Colon (tissue), 2 donors: ENCODE measurements at regions not wholly inside any gene's neighbourhood (a gene's known extent, or its start where the extent isn't known, plus 50 kb on each side); places are given as distances from the start of the nearest gene placed in this dataset.
"Not testable (repeated sequence)": the region's sequence is repeated elsewhere in the genome, so short reads cannot be mapped to it uniquely, and the experiment has no call there.

Experiments used
- FAIRE-seq: peaks from 2 replicates; lab custom pipeline; 2012; peaks lifted over from hg19 to GRCh38; lab: Jason Lieb, UNC
- donor health status: control.
- donor health status: control.

DNA sequence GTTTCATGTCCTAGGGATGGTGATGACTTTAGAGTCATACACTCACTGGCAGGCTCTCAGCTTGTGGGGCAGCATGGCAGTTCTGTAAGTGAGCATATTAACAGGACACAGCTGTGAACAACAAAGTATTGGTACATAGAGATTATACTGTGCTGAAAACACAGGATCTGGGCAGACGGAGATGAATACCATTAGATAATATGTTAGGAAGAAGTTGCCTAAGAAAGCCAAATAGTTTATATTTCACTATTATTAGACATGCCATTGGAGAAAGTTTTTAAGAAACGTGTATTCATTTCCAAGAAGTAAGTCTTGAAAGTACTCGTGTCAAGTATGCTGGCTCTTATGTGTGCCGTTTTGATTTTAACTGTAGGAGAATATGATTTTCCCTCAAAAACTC, 274.5 kb downstream of the INHBA start:
- no peak for FAIRE-seq

DNA sequence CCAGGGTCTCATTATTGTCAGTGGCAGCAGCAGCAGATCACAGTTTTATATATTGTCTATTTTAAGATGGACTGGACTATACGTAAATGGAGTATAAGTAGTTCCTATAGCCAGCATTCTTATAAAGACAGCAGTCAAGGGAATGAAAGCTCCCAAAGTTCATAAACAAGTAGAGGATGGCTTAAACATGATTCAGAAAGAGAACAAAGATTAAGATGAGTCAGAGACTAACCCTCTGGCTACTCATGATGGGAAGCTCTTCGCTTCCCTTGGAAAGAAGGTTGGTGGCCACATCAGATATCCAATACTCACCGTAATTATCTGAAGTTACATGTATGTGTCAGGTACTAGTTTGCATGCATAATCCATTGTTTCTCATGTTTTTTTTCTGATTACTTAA, 277.0 kb downstream of the INHBA start:
- FAIRE-seq, result no peak

DNA sequence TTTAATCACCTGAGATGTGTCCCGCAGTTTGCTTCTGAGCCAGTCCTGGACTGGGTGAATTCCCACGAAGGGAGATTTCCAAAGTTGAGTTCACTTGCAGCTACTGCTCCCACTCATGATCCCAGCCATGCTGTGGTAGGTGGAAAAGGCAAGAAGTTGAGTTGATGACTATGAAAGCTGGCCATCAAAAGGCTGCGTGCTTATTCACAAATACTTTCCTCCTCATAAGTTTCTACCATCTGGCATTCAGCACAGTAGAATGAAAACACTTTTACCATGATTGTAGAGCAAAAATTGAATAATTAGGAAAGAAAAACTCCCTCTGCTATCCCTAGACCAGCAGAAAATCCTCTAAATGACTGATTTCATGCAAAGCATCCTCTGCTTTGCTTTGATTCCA, 281.8 kb downstream of the INHBA start:
- FAIRE-seq, result no peak

DNA sequence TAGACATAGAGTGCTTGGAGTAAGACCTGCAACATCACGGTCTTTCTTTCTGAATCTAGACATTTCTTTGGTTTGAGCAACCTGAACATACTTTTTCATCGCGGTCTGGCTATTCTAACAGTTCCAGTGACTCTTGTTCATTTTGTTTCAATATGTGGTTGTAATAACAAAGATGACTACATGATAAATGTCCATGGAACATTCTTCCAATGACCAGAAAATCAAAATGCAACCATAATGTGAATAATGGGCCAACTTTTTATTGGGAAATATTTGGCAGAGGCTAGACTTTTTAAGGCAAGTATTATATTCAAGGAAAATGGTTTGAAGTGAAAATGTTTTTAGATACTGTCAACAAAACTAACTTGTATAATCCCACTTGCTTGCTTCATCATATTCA, 282.5 kb downstream of the INHBA start:
- no peak for FAIRE-seq

DNA sequence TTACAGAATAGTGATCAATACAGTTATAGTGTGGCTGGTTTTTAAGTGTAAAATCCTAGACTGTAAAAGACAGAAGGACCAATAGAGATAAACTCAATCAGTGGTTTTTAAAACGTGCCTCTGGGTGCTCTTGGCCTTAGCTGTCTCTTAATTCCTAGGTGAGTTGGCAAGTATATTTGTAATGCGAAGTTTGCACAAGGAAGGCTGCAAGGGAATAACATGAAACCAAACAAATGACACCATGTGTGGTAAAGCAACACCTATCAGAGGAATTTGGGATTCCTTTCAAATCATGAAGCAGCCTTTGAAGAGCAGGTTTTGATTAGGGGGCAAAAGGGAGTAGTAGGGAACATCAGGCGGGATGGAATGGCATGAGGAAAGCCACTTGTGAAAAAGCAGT, 284.6 kb downstream of the INHBA start:
- no peak for FAIRE-seq

DNA sequence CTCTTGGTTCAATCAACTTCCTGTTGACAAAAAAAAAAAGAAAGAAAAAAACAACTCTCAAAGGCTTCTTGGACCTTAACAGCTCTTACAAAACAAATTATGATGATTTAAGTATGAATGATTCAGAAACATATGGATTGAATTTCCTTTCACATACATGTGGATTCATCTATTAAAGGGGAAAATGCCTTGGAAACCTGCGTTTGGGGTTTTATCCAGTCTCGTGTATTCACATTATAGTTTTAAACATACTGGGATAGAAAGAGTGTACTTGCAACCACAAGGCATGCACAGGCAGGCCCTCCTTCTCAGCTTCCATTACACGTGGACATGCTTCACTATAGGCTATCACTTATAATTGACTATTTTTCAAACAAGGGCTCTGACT, 286.7 kb downstream of the INHBA start:
- FAIRE-seq, result no peak

DNA sequence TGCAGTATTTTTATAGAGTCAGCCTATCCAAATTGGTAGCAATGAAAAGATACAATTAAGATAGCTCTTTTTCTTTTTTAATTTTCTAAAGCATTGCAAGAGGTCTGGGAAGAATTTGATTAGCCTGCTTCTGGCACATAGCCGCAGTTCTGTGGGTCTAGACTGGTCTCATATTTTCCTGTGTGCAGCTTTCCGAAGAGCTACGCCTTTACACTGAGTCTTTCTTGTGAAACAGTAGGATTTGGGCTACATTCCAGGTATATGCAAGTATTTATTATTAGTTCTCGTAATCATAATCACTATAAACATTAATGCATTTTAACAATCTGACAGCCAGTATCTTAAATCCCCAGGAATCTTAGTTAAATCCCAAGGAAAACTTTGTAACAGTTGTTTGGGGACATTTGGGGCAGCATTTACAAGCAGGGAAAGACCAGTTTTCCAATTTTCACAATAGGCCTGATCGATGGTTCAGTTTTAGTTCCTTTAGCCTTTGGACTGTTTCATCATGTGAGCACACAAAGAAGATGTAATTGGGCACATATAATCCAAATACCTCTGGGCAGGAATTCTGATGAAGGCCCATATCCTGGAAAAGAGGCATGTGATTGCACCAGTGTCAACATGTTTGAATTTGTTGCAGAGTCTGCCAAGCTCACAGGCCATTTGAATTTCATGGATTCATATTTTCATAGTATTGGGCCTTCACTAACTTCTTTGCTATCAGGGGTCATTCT, 287.3 kb downstream of the INHBA start:
- no peak for FAIRE-seq

DNA sequence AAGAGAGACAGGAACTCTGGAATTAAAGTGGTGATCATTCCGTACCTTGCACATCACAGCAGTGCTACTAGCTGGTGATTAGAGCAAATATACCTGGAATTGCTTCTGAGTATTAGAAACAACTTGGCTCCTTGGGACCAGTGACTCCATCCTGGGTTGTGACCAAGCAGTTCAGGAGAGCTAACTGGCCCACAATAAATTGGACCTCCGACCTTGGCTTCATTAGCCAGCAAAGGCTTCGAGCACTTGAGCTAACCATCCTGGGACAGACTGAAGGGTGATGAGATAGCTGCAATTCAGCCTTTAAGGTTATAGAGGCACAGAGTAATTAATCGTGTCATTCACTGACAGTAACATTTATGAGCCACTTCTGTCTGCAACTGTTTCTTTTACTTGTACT, 287.8 kb downstream of the INHBA start:
- FAIRE-seq, result no peak

DNA sequence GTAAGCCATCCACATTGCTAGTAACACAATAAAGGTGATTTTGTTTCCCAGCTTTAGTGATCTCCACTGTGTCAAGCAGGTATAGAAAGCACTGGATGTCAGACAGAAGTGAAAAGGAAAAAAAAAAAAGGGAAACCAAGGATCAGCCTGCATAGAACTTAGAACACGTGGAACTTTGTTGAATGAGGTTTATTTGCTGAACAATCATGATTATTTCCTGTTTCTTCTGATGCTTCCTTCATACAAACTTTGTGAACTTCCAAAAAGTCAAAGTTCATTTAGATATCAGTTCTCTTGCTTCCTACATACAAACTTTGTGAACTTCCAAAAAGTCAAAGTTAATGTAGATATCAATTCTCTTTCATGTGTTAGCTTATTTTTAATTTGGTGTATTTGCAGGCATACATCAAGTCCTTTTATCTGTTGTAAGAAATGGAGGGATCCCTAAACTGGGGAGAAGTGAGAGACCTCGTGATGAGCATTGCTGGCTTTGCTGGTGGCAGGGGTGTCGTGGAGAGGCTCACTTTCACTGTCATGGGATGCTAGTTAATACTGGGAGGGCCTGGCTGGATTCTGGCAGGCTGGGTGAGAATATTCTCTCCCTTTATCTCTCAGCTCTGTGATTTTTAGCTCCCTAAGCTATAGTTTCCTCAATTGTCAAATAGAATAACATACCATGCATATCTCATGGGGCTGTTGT, 298.4 kb downstream of the INHBA start:
- FAIRE-seq, result no peak

DNA sequence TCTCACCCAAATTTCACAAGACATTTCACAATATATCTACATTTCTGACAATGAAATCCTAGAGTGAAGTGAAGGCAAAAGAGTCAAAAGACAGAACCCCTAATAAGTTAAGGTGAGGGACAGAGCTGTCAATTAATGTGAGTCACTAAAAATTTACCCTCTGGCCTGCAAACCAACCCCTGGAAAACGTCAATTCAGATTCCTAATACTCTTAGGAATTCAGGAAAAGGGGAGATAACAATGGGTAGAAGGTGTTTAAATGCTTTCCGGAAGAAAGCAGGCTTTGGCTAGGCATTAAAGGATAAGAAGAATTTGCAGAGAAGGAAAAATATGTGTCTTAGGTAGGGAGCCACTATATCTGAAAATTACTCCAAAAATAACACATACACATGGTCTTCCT, 299.6 kb downstream of the INHBA start:
- no peak for FAIRE-seq

DNA sequence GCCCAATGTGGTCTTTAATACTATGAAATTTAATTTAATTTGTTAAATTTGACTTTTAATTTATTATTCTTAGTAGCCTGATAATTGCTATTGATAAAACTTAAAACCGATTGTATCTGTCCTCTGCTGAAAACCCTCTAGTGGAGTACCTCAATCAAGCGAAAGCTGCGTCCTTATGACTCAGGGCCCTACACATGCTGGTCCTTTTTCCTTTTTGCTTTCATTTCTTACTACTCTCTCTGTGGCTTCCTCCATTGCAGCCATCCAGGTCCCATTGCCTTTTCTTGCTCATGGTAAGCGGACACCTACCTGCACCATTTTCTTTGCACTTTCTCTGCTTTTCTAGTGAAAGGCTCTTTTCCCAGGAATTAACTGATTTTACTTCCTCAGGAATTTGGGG, 301.1 kb downstream of the INHBA start:
- FAIRE-seq, result no peak

DNA sequence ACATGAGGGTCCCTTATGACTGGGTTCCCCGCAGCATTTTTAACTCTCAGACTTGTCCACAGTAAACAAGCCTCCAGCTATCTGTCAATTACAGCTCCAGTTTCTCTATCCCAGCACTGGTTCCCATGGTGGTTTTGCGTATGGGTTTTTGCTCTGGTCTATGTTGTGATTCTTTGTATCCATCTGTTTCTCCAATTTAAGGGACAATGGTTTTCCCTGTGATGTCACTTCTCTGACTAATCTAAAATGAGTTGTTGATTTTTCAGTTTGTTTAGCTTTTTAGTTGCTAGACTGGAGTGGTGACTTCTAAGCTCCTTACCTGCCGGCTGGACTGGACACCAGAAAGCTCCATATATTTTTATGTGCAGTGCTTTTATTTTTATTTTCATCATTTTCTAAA, 303.7 kb downstream of the INHBA start:
- no peak for FAIRE-seq

DNA sequence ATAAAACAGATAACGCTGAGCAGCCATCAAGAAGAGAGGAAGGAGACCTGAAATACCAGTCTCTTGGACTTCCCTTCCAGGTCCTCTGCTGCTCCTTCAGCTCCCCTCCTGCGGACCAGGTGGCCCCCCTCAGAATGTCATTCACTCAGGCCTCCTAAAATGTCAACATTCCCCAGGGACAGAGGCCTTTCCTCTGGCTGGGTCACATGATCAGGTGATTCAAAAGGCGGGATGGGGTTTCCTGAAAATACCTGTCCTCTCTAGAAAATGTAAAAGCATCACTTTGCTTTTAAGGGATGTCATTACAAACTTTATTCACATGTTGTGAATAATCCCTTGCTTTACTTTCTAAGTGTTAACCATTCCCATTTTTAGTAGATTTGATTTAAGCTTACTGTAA, 311.1 kb downstream of the INHBA start:
- no peak for FAIRE-seq

DNA sequence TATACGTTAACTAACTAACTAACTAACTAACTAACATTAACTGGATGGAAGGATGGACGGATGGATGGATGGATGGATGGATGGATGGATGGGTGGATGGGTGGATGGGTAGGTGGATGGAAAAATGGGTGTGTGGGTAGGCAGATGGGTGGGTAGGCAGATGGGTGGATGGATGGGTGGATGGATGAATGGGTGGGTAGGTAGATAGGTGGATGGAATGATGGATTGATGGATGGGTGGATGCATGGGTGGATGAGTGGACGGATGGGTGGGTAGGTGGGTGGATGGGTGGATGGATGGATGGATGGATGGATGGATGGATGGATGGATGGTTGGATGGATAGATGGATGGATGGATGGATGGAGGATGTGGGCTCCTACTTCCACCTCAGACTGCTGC, 314.0 kb downstream of the INHBA start:
- not testable (repeated sequence) for FAIRE-seq

DNA sequence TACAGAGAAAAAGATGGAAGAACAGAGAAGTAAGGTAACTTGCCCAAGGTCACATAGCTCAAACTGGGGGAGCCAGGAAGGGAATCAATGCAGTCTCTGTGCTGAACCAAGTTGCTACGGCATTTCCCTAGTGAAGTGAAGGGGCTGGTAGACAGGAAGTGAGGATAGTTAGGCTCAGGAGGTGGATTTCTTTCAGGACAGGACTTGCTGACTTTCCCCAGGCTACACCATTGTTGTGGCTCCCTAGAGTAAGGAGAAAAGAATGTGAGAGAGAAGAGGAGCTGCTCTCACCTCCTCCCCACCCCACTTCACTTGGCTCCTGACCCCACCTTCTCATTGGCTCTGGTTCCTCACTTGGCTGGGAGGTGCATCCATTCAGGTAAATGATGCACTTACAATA, 316.9 kb downstream of the INHBA start:
- FAIRE-seq, result no peak

DNA sequence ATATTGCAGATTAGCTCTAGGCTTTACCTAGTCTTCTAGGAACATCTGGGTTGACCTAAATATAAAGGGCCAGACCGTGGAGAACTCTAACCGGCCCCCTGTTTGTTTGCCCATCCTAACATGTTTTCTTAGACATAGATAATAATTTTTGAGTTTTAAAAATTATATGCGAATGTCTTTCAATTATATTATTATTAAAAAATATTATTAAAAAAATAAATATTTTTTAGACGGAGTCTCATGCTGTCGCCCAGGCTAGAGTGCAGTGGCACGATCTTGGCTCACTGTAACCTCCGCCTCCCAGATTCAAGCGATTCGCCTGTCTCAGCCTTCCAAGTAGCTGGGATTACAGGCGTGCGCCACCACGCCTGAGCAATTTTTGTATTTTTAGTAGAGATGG, 318.5 kb downstream of the INHBA start:
- FAIRE-seq, result no peak

DNA sequence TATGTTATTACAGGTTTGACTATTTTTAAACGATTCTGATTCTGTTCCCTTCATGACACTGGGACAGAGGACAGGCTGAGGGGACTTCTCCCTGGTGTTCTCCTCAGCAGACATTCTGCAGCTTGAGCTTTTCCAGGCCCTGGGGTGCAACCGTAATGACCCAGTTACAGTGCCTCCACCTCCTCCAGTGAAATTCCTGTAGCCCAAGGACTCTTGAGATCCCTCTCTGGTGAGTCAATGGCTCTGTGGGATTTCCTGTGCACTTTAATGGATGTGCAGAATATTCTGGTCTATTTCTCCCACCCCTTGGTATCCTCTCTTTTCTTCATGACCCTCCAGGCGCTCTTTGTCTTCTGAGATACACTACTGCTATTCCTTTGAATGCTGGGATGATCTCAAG, 319.3 kb downstream of the INHBA start:
- no peak for FAIRE-seq

DNA sequence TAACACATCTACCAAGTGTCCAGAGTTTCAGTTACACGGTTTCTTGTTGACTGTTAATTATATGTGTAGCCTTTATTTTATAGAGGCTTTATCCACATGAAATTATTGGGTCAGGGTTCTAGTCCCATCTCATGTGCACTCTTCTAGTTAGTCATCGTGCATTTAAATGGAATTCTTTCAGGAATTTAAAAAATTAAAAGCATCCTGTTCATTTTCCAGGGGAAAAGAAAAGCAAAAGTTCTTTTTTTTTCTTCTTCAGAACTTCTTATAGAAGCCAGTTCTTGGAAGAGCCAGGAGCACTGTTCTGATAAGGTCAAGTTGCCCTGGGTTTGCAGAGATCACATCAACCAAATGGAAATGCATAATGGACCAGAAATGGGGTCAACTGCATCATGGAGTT, 324.7 kb downstream of the INHBA start:
- FAIRE-seq, result no peak

DNA sequence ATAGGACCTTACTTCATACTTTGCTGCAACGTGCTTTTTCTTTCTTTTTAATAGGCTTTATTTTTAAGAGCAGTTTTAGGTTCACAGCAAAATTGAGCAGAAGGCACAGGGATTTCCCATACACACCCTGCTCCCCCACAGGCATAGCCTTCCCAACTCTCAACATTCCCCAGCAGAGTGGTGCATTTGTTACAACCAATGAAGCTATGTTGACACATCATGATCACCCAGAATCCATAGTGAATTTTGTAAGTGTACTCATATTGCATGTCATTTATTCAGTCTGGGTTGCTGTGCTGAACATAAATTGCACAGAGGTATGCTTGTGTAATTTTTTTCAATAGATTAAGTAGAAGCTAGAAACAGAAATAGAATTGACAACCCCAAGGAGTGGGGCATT, 327.3 kb downstream of the INHBA start:
- no peak for FAIRE-seq

DNA sequence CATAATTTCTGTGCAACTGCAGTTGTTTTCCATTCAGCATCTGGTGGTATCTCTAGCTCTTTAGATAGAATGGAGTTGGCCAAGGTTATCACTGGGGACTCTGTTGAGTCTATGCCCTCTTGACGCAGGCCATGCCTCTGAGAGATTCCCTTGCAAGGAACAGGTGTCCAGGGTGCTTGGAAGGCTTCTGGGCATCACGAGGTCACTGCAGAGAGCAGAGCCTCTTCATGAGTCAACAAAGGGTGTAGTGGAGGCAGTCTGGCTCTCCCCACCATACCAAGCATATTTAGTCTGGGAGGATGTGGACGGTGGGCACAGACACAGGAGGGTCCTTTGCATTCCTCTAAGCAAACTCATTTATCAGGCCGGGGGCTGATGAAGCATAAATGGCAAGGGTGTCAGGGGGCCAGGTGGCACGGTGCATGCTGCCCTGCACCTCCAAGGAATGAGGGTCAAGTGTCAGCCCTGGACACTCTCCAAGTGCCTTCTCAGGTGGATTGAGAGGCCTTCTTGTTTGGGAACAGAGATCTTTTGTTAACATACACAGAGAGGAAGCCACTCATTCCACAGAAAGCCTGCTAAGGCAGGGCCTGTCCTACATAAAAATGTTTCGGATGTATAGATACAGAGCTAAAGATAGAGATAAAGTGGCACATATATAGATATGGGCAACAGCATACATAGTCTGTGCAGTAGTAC, 328.6 kb downstream of the INHBA start:
- FAIRE-seq, result no peak

DNA sequence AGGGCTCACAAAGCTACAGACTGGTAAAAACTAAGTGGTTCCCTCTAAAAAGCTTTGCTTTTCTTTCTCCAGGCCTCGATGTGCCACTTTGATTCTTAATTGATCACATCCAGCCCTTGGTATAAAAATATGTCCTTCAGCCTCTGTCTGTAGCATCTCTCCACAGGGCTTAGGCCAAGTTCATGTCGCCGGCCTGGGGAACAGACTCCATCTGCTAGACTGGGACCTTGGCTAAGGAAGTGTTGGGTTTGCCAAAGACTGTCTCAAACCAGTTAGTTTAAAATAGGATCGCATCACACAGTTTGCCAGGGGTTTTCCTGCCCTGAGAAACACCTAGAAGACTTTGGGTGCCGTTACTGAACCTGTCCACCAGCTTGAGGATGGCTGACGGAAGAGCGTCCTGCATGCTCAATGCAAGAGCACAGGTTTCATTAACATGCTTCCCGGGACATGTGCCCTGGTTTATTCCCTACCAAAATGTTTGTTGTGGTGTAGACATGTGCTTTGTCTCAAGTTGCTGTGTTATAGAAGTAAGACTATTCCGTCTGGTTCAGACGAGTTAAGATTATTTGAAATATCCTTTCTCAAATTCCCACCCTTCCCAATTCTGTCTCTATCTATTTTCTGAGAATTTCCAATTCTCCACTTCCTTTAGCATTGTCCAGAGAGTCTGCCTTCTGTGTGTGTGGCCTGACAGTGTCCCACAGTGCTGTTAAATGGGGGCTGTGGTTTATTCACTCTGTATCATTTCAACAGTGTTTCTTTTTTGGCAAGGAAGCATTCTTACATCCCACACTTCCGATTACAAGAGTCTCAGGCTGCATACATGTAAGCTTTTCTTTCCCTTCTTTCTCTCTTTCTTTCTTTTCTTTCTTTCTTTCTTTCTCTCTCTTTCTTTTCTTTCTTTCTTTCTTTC, 334.7 kb downstream of the INHBA start:
- no peak for FAIRE-seq

DNA sequence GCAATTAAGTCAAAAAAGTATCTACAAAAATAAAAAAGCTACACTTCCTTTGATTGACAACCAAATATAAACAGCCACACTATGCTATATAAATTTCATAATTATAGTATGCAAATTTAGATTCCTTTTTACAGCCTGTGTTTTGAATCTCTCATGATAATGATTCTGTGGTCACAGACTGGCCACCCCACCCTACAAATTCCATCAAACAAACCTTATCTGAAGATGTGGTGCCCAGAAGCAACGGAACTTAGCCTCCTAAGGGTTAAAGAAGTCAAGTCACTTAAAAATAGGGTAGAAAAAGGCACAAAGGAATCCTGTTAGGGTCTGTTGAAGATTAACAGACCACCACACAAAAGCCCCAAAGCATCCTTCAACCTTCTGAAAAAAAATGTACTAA, 351.8 kb downstream of the INHBA start:
- no peak for FAIRE-seq

DNA sequence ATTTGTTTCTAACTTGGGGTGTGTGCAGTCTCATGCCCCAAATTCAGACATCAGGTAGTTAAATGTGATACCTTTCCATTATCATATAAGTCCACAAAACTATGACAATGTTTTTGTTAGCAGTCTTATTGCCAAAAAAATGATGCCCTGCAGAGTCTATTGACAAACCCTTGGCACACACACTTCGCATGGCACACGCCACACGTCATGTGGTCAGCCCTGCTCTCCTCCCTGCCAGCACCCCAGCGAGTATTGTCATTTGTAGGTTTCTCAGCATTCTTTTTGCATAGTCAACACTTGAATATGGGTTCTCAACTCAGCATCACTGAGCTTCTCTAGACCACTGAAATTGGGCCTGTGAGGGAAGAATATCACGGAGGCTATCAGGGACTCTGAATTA, 356.0 kb downstream of the INHBA start:
- no peak for FAIRE-seq
